Osteocyte (in vitro differentiated cells): ENCODE measurements at regions not wholly inside any gene's neighbourhood (a gene's known extent, or its start where the extent isn't known, plus 50 kb on each side); places are given as distances from the start of the nearest gene placed in this dataset.
"Not testable (repeated sequence)": the region's sequence is repeated elsewhere in the genome, so short reads cannot be mapped to it uniquely, and the experiment has no call there.

Experiments
- DNase-seq: peaks from one replicate; pipeline ENCODE4 v3.0.0; 2021; ENCODE audit warnings: mixed read lengths; ENCODE audit not compliant: unreplicated experiment; ENCODE audit errors: extremely low spot score
- H3K27ac Mint-ChIP-seq: one replicate; pipeline ENCODE4 v1.8.0; 2021; ENCODE audit warnings: mild to moderate bottlenecking, mixed read lengths; ENCODE audit not compliant: unreplicated experiment
- H3K27me3 Mint-ChIP-seq: one replicate; pipeline ENCODE4 v1.8.0; 2021; ENCODE audit warnings: mixed read lengths; ENCODE audit not compliant: unreplicated experiment
- H3K36me3 Mint-ChIP-seq: one replicate; pipeline ENCODE4 v1.8.0; 2021; ENCODE audit warnings: mixed read lengths; ENCODE audit not compliant: unreplicated experiment
- H3K4me1 Mint-ChIP-seq: one replicate; pipeline ENCODE4 v1.8.0; 2021; ENCODE audit warnings: mixed read lengths; ENCODE audit not compliant: unreplicated experiment
- H3K4me3 Mint-ChIP-seq: one replicate; pipeline ENCODE4 v1.8.0; 2021; ENCODE audit warnings: mild to moderate bottlenecking, moderate library complexity, mixed read lengths; ENCODE audit not compliant: unreplicated experiment
- H3K9me3 Mint-ChIP-seq: one replicate; pipeline ENCODE4 v1.8.0; 2021; ENCODE audit warnings: mixed read lengths; ENCODE audit not compliant: unreplicated experiment
- TF ChIP-seq, protein P1 (sequence below): fragments of 200-600 bp; sonication (generic); IDR thresholded peaks from 2 replicates; pipeline ENCODE4 v1.5.0; 2021; ENCODE audit warnings: antibody characterized with exemption, mild to moderate bottlenecking, moderate library complexity

DNA sequence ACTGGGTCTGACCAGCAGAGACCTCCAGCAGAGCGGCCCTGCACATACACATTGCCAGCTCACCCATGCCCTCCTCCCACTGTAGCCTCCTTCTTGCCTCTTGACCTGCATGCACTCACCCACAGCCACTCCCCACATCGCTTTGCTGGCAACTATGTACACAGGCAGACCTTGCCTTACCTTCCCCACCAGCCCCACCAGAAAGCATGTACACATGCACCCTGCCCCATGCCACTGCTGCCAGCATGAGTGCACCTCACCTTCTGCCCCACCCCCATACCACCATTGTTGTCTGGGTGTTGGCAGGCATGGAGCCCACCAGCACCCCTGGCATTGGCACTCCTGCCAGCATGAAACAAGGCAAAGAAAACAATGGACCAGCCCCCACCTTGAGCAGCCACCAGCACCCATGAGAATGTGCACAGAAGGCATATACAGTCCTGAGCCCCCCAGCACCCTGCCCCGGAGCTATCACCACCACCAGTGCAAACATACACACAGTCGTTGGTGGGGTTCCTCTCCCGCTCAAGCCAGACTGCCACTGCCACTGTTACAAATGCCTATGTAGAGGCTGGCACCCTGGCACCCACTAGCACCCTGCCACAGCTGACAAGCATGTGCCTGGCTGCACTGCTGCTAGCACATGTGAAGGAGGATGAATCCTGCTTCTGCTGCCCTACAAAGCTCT, 171.4 kb upstream of the NR4A3 start:
- peaks cover 5% of the 10 kb centered on the region for H3K36me3 Mint-ChIP-seq
- no peak for DNase-seq
- H3K4me1 Mint-ChIP-seq = no peaks in the 10 kb centered on the region
- peaks cover 19% of the 10 kb centered on the region for H3K9me3 Mint-ChIP-seq
- no peak overlapping the region for H3K27ac Mint-ChIP-seq
- no peak overlapping the region for H3K4me3 Mint-ChIP-seq
- H3K27me3 Mint-ChIP-seq = peaks cover 37% of the 10 kb centered on the region
- TF ChIP-seq, protein P1, sequence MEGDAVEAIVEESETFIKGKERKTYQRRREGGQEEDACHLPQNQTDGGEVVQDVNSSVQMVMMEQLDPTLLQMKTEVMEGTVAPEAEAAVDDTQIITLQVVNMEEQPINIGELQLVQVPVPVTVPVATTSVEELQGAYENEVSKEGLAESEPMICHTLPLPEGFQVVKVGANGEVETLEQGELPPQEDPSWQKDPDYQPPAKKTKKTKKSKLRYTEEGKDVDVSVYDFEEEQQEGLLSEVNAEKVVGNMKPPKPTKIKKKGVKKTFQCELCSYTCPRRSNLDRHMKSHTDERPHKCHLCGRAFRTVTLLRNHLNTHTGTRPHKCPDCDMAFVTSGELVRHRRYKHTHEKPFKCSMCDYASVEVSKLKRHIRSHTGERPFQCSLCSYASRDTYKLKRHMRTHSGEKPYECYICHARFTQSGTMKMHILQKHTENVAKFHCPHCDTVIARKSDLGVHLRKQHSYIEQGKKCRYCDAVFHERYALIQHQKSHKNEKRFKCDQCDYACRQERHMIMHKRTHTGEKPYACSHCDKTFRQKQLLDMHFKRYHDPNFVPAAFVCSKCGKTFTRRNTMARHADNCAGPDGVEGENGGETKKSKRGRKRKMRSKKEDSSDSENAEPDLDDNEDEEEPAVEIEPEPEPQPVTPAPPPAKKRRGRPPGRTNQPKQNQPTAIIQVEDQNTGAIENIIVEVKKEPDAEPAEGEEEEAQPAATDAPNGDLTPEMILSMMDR = no peak

- no peak for DNase-seq
- TF ChIP-seq, protein P1 = no peak
- H3K27me3 Mint-ChIP-seq = peaks cover 47% of the 10 kb centered on the region
- H3K4me1 Mint-ChIP-seq = no peaks in the 10 kb centered on the region
- H3K4me3 Mint-ChIP-seq = no peak overlapping the region
- H3K27ac Mint-ChIP-seq = no peak overlapping the region
- H3K9me3 Mint-ChIP-seq = no peaks in the 10 kb centered on the region
- no peaks in the 10 kb centered on the region for H3K36me3 Mint-ChIP-seq
Measured at GRCh38 chr9:99660191-99660636, 161.5 kb upstream of the NR4A3 start.

DNA sequence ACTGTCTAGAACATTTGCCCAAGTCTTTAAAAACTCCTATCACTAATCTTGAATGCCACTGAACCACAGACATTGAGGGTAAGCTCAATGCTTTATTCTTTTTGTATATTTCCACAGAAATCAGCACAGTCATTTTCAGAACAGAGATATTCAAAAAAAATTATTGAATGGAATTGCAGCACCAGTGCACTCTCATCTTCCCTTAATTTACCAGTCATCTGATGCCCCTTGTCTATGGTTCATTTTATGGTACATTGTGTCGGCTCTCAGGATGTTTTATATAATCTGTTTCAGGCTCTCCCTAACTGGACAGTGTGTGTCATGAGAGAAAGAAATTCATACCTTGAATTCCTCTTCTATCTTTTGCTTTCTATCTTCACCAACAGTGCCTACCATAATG, 158.4 kb upstream of the NR4A3 start:
- DNase-seq = no peak
- Mint-ChIP-seq H3K36me3 (no peaks in the 10 kb centered on the region), H3K4me3 (no peak overlapping the region), H3K4me1 (no peaks in the 10 kb centered on the region), H3K27me3 (peaks cover 33% of the 10 kb centered on the region), H3K9me3 (no peaks in the 10 kb centered on the region), H3K27ac (no peak overlapping the region)
- TF ChIP-seq, protein P1 = no peak

GRCh38 chr9:99663856-99664255, 157.8 kb upstream of the NR4A3 start:
- DNase-seq = no peak
- TF ChIP-seq, protein P1 = no peak
- Mint-ChIP-seq H3K4me3 (no peak overlapping the region), H3K27me3 (peaks cover 31% of the 10 kb centered on the region), H3K36me3 (no peaks in the 10 kb centered on the region), H3K4me1 (no peaks in the 10 kb centered on the region), H3K27ac (no peak overlapping the region), H3K9me3 (no peaks in the 10 kb centered on the region)

GRCh38 chr9:99666571-99666970, 155.1 kb upstream of the NR4A3 start:
- no peaks in the 10 kb centered on the region for H3K4me1 Mint-ChIP-seq
- no peaks in the 10 kb centered on the region for H3K36me3 Mint-ChIP-seq
- H3K27ac Mint-ChIP-seq = no peak overlapping the region
- no peak for DNase-seq
- H3K27me3 Mint-ChIP-seq = peaks cover 21% of the 10 kb centered on the region
- TF ChIP-seq, protein P1 = no peak
- H3K4me3 Mint-ChIP-seq = no peak overlapping the region
- no peaks in the 10 kb centered on the region for H3K9me3 Mint-ChIP-seq

- not testable (repeated sequence) for H3K27me3 Mint-ChIP-seq, H3K27ac Mint-ChIP-seq, H3K4me1 Mint-ChIP-seq, H3K36me3 Mint-ChIP-seq, H3K4me3 Mint-ChIP-seq, H3K9me3 Mint-ChIP-seq, DNase-seq
Measured at GRCh38 chr9:99670886-99671285, 150.8 kb upstream of the NR4A3 start.
